SH-SY5Y (cell line): ENCODE measurements at regions not wholly inside any gene's neighbourhood (a gene's known extent, or its start where the extent isn't known, plus 50 kb on each side); places are given as distances from the start of the nearest gene placed in this dataset.

Experiments used
- GATA2 ChIP-seq: IDR thresholded peaks from 2 replicates; pipeline ENCODE4 v1.6.1; 2011; ENCODE audit warnings: mild to moderate bottlenecking, low read depth, low read length
- GATA3 ChIP-seq: IDR thresholded peaks from 2 replicates; pipeline ENCODE4 v1.6.1; 2011; ENCODE audit warnings: low read depth, mild to moderate bottlenecking, low read length, moderate library complexity

- TF ChIP-seq GATA2, result no peak
- TF ChIP-seq GATA3, result no peak
These were observed 149.6 kb downstream of the SEC16B start for GRCh38 chr1:177820213-177820612.
